Activated CD4-positive, alpha-beta T cell treated with anti-CD3 and anti-CD28 coated beads, Interleukin-2, Interleukin-6, amounts not matched to agents 100 ng/mL and 50 ng/mL, durations not matched to agents 16 hours and 8 hours (primary cell): ENCODE measurements at regions not wholly inside any gene's neighbourhood (a gene's known extent, or its start where the extent isn't known, plus 50 kb on each side); places are given as distances from the start of the nearest gene placed in this dataset.
"Not testable (repeated sequence)": the region's sequence is repeated elsewhere in the genome, so short reads cannot be mapped to it uniquely, and the experiment has no call there.

Experiments
- DNase-seq: peaks from one replicate; pipeline ENCODE4 v3.0.0-alpha.2; 2020

GRCh38 chr13:69092615-69093322, 1014.9 kb upstream of the ATXN8OS start:
- DNase-seq: no peak

GRCh38 chr13:69077267-69077666, 1030.4 kb upstream of the ATXN8OS start:
- no peak for DNase-seq

GRCh38 chr13:69069554-69070133, 1038.0 kb upstream of the ATXN8OS start:
- DNase-seq: no peak

GRCh38 chr13:69050696-69051095, 1056.9 kb upstream of the ATXN8OS start:
- no peak for DNase-seq

GRCh38 chr13:69044629-69045028, 1063.0 kb upstream of the ATXN8OS start:
- DNase-seq: no peak

DNA sequence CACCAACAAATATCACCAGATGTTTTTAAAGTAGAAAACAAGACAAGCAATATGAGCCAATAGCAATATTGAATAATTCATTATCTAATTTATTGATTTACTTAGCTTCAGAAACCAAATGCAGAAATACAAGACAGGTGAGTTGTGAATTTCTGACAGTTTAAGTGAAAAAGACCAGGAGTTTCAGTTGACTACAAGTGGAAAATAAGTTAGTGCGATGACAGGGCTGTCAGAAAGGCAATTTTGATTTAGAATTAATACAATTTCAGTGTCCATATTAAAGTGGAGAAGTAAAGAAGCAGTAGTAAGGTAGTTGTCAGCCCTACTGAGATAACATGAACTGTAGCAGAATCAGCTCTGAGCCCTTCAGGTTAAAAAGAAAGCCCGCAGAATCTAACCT, 1066.7 kb upstream of the ATXN8OS start:
- DNase-seq: no peak

DNA sequence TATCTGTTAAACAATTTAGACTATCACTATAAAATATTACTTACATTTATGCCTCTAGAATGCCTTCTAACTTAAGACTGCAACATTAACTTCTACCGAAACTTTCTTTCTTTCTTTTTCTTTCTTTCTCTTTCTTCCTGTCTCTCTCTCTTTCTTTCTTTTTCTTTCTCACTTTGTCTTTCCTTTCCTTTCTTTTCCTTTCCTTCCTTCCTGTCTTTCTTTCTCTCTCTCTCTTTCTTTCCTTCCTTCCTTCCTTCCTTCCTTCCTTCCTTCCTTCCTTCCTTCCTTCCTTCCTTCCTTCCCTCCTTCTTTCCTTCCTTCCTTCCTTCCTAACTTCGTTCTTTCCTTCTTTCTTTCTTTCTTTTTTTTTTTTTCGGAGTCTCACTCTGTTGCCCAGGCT, 1071.9 kb upstream of the ATXN8OS start:
- no peak for DNase-seq

GRCh38 chr13:69028936-69029335, 1078.7 kb upstream of the ATXN8OS start:
- no peak for DNase-seq

DNA sequence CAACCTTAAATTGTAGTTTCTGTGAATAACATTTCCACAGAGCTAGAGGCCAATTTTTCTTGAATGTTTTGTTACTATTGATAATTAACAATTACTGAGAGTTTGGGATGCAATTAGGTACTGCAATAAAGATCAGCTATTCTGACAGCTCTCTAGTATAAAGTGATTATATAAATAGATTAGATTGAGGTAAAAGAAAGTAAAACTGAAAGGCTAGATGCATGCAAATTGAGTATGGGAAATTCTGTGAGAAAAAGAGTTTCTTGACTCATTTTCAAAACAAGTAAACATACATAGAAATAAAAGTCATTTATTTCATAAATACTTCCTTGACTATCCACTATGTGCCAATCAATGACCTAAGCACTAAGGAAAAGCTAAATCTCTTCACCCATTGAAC, 1087.5 kb upstream of the ATXN8OS start:
- no peak for DNase-seq

DNA sequence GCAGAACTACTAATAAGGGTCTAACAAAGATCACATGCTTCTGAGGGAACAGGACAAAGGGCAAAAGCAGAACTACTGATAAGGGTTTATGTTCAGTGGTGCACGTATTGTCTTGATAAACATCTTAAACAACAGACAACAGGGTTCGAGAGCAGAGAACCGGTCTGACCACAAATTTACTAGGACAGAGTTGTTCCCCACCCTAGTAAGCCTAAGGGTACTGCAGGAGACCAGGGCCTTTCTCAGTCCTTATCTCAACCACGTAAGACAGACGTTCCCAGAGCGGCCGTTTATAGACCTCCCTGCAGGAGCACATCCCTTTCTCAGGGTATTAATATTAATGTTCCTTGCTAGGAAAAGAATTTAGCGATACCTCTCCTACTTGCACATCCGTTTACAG, 1089.5 kb upstream of the ATXN8OS start:
- DNase-seq: not testable (repeated sequence)

- DNase-seq: no peak
Measured at GRCh38 chr13:69010789-69011188, 1096.8 kb upstream of the ATXN8OS start.

- DNase-seq: no peak
Measured at GRCh38 chr13:69008499-69008898, 1099.1 kb upstream of the ATXN8OS start.

DNA sequence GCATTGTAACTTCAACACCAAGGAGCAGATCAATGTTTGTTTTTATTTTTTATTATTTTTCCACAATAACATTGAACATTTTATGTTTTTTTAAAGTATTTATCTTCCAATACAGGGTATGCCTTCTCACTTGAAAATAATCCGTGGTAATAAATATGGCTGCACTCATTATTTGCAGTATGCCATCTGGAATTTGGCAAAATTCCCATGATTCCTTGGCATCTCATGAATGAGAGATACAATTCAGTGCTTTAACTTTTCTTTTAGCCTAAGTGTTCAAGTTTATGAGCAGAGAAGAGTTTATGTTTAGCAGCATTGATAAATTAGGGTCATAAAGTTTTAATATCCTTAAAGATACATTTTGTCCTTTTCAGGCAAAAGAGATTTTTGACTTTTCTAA, 1109.6 kb upstream of the ATXN8OS start:
- no peak for DNase-seq

- DNase-seq: no peak
Measured at GRCh38 chr13:68996668-68997025, 1111.0 kb upstream of the ATXN8OS start.

- no peak for DNase-seq
Measured at GRCh38 chr13:68995972-68996667, 1111.5 kb upstream of the ATXN8OS start.

DNA sequence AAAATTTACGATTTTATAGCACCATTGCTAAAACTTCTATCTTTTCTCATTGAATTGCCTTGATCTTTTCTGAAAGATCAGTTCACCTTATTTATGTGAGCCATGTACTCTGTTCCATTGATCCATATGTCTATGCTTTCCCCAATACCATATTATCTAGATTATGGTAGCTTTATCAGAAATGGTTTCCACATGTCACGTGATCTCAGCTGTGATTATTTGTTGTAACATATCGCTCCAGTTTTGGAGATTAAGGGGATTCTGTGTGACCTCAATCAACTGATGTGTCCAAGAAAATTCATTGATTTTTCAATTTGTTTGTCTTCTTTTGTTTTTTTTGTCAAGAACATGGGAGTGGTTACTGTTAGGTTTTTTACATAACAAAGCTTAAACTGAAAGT, 1114.5 kb upstream of the ATXN8OS start:
- DNase-seq: no peak

- DNase-seq: no peak
Measured at GRCh38 chr13:68988176-68988575, 1119.5 kb upstream of the ATXN8OS start.

DNA sequence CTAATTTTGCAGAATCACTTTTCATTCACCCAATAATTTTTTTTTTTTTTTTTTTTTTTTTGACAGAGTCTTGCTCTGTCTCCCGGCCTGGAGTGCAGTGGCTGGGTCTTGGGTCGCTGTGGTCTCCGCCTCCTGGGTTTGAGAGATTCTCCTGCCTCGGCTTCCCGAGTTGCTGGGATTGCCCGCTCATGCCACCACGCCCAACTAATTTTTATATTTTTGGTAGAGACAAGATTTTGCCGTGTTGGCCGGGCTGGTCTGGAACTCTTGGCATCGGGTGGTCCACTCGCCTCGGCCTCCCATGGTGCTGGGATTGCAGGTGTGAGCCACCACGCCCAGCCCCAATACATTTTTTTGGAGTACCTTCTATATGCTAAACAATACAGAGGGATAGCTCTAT, 1120.0 kb upstream of the ATXN8OS start:
- DNase-seq: no peak

GRCh38 chr13:68984688-68985319, 1122.8 kb upstream of the ATXN8OS start:
- no peak for DNase-seq

DNA sequence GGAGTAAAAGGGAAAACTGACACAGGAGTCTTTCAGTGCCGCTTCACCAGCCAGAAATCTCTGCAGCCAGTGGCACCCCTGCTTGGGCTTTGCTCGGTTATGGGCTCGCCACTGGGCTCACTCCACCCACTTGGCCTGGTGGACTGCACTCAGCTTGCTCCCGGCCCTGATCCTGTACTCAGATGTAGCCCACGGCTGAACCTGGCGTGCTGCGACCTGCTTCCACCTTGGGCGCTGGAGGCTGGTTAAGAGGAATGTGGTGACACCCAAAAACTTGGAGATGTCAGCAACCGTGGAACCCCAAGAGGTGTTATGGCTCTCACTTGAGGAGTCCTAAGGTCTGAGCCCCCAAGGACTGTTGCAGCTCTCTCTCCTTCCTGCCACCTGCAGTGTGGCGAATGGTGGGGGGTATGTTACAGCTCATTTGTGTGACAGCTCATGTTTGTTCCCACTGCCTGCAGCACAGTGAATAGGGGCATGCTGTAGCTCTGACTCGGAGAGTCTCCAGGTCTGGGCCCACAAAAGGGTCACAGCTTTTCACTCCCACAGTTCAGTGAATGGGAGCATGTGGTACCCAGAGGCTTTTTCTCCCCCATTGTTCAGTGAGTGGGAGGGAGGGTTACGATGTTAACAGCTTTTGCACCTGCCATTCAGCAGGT, 1124.5 kb upstream of the ATXN8OS start:
- no peak for DNase-seq

DNA sequence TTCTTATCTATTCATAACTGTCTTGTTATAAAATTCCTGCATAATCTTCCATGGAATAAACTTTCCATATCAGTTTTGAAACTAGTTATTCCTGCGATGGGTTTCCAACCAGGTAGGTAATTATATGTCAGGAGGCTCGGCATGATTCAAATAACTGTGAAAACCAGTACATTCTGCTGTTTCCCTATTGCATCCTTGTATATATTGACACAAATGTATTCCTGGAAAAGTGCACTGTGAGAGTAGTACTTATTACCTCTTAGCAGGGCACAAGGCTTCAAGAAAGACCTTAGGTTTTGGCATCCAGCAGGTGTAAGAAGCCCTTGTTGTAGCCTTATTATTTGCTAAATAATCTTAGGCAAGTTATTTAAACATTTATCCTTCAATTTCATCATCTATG, 1131.3 kb upstream of the ATXN8OS start:
- DNase-seq: no peak

GRCh38 chr13:68970532-68970931, 1137.1 kb upstream of the ATXN8OS start:
- no peak for DNase-seq

- no peak for DNase-seq
Measured at GRCh38 chr13:68948586-68948985, 1159.0 kb upstream of the ATXN8OS start.
